ENCODE measurements at regions not wholly inside any gene's neighbourhood (a gene's known extent, or its start where the extent isn't known, plus 50 kb on each side); places are given as distances from the start of the nearest gene placed in this dataset.
"Not testable (repeated sequence)": the region's sequence is repeated elsewhere in the genome, so short reads cannot be mapped to it uniquely, and the experiment has no call there.

DNA sequence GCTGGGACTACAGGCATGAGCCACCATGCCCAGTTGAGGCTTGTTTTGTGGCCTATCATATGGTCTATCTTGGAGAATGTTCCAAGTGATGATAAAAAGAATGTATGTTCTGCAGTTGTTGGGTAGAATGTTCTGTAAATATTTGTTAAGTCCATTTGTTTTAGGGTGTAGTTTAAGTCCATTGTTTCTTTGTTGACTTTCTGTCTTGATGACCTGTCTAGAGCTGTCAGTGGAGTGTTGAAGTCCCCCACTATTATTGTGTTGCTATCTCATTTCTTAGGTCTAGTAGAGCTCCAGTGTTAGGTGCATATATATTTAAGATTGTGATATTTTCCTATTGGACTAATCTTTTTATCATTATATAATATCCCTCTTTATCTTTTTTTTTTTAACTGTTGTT, 284.3 kb upstream of the EXOC2 start:
- DNase-seq: not testable (repeated sequence)

DNA sequence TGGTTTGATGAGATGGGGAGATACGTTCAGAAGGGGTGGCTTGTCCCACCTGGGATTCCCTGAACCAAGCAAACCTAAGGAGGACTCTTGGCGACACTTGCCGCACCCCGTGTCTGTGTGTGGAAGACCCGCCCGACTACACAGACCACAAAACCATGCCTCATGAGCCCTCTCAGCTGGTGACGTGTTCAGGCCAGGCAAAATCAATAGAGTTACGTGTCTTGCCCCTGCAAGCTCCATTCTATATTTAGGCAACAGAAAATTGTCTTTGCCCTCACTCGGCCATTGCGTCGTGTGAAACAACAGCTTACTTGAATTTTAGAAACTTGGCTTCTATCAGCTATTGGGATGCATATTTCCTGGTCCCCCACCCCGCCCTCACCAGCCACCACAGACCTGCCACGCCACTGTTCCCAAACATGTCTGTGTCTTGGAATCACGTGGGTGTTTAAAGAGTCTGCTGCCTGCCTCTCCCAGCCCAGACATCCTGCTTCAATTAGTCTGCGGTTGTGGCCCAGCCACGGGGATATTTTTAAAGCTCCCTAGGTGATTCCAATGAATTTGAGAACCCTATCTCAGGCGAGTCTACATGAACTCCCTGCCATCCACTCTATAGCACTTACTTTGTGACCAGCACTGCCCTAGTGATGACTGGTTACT, 279.2 kb upstream of the EXOC2 start:
- DNase-seq: no peak

DNA sequence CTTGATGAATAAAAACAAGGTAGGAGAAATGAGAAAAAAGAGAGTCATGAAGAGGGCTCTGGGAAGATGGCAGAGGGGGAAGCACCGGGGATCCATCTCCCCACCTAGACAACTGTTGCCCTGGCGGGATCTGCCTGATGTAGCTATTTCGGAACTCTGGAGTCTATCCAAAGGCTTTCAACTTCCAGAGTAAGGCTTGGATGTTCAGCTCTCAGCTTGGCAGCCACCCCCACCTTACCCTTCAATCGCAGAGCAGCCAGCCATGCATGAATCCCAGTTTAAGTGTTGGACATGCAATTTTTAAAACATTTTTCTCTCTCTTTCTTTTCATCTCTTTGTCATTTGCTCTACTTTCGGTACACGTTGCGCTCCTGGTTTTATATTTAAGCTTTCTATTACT, 275.9 kb upstream of the EXOC2 start:
- DNase-seq: no peak

DNA sequence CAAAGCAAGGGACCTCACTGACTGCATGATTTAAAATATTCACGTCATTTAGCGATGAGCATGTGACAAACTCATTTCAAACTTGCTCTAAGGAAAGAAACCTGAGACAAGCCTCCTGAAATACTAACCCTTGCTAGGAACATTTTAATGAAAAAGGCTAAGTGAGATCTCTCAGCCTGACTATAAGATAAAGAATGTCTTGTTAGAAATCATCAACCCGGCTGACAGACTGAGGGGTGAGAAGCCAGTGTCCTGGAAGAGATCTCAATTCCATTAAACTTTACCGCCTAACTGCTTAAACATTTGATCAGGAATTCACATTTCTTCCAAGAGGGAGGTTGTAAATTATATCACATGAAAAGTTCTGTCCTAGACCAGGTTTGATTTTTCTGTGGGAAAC, 274.8 kb upstream of the EXOC2 start:
- DNase-seq: no peak

DNA sequence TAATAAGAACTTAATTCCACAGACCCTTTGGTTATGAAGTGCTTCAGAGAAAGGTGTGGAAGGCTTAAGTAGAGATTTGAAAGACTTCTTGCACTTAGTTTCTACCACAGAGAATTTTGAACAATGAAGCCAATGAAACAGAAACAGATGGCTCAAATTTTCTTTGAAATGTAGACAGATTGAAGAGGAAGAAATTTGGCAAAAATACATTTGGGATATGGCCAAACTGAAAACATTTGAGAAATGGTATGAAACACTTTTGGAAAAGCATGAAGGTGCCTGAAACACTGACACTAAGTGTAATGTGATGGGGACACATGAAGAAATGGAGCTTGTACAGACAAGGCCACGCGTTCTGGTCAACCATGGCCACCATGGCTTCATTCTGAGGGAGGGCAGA, 272.4 kb upstream of the EXOC2 start:
- DNase-seq: no peak

DNA sequence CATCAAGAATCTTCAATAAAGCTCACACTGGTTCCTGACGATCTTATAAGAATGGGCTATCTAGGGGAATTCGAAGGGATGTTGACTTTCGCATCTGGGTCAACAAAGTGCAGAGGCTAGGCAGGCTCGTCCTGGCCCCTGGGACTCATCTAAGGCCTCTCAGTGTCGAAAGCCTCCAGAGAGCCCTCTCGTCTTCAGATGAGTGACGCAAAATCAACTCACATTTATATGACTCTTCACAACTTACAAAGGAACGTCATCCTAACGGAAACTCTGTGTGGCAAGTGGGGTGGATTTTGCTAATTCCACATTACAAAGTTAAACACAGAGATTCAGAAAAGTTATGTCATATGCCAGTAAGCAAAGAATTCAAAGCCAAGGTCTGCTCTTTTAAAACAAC, 270.5 kb upstream of the EXOC2 start:
- no peak for DNase-seq

DNA sequence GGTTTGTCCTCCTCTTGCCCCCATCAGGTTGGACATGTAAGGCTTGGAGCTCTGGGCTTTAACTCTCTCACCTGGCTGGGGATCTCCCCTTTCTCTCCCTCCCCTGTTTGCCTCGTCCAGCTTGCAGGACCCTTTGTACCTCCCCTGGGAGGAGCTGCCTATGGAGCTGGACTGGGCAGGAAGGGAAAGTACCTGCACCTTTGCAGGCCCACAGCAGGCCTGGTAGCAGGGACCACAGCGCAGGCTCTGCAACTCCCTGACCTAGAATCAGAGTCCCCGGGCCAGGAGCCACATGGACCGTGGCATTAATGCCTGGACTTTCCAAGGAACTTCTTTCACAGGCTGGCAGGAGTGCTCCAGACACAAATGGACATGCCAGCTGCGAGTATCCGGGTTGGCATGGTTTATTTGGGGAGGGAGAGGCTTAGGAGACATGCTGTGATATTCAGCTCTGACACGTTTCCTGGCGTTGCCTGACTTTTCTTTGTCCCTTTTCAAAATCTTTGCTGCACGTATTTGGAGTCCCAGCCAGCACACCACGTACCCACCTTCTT, 268.5 kb upstream of the EXOC2 start:
- no peak for DNase-seq

DNA sequence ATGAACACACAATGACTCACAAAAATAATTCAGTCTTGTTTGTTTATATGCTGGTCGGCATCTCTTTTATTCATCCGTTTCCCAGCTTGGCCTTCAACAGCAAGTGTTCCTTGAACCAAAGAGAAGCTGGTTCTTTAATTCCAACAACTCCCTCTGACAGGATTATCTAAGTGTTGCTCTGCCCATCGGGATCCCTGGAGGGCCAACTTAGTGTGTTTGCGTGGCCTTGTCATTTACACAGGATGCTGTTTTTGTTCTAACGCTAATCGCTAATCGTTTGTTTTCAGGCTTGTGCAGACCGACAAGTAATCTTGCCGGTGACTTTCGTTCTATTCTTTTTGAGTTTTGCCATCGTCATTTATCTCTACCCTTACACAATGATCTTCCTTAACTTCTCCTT, 267.4 kb upstream of the EXOC2 start:
- DNase-seq: no peak

DNA sequence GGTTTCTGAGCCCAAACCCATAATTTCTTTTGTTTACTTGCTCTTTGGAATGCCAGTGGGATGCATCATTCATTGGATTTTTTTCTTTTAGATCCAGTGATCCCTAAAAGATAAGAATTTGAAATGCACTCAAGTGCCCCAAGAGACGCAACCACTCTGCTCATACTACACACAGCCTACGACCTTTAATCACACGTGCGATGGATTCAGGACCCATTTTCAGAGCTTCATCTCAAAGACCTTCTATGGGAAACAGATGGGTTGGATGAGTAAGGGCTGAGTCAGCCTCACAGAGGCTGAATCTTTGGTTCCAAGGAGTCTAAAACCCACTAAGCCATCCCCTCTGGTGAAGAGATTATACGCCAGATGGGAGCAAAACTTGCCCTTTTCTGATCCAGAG, 265.5 kb upstream of the EXOC2 start:
- DNase-seq: no peak

DNA sequence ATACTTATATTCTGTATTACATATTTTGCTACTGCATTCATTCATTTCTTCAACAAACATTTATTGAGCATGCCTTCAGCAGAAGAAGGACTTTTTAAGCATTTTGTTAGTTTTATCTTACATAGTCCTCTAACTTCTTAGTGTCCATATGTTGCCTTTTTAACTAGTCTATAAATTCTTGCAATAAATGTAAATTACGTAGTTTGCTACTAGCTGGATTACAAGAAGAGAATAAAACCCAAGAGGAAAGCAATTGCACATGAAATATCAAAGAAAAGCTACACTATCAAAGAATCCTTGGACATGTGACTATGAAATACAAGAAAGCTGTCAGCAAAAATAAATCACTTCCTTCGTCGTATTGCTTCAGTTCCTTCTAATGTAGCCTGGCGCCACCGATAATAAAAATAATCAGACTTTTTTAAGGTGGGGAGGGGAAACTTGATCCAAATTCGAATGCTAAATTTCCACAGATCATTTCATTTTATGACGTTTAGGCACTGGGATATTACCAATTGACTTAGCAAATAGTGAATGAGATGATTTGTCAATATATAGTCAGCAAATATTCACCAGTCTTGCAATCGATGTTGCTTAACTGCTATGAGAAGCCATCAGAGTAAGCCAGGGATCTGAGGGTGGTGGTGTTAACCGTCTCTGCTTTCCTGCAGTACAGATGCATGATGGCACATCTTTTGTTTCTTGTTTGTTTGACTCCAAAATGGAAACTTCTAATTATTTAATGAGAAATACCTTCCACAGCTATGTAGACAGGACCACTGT, 258.7 kb upstream of the EXOC2 start:
- DNase-seq: no peak

DNA sequence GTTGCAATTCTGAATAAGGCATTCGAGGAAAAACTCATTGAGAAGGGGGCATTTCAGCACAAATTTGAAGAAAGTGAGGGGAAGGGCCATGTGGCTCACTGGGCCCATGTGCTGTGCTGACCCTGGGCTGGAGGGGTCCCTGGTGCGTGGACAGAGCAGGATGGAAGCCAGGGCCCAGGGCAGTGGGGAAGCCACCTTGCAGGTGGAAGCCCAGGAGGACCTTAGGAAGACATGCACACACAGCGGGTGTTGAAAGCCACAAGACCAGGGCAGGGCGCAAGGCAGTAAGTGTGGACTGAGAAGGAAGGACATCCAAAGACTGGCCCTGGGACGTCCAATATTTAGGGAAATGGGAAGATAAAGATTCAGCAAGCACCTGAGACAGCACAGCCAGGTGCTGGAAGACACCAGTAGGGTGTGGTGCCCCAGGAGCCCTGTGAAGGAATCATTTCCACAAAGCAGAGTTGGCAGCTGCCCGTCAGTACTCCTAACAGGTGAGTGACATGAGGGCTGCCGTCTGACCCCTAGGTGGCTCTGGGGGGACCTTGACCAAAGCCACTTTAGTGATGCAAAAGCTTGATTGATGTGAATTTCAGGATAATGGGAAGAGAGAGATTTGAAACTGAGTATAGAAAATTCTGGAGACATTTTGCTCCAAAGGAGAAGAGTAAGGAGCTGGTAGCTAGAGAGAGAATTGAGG, 254.4 kb upstream of the EXOC2 start:
- DNase-seq: no peak

DNA sequence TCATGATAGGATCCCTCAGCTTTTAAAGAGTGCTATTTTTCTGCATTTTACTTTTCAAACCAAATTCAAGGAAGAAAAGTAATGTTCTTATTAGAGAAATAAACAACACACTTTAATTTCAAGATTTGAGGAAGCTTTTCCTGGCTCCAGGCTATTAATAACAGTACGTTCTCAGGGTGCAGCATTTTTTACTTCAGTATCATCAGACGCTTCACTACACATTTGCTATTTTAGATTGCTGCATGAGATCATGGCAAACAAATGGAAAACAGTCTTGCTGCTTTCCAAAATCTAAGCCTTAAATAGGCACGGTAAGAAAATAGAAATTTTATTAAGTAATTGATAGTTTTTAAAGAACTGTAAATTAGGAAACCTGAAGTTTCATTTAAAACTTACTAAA, 253.6 kb upstream of the EXOC2 start:
- no peak for DNase-seq

DNA sequence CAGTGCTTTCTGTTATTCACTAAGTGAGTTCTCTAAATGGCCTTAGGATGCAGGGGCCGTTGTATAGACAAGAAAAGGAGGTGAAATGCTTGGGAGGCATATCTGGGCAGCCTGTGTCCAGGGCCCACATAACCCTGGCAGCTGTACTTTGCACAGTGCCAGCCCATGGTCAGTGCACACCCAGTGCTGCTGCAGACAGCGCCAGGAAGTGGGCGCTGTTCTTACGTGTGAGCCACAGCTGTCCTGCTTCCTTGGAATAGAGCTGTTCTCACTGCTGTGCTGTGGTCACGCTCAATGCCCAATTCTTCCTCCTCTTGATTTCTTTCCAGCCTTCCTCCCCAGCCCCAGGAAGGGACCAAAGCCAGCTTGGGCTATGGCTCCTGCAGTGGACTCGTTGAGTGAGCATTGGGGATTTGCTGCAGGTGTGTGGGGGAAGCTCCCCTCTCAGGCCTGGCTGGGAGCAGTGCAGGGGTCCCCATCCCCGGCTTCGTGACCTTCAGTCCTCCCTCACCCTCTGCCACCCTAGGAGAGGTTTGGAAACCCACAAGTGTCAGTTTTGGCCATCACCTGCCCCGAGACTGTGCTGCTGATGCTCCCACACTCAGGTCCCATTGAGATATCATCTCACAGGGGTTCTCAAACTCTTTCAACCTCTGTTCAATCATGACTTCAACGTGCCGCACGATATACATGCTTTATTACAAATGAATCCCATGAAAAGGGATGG, 246.8 kb upstream of the EXOC2 start:
- DNase-seq: no peak

DNA sequence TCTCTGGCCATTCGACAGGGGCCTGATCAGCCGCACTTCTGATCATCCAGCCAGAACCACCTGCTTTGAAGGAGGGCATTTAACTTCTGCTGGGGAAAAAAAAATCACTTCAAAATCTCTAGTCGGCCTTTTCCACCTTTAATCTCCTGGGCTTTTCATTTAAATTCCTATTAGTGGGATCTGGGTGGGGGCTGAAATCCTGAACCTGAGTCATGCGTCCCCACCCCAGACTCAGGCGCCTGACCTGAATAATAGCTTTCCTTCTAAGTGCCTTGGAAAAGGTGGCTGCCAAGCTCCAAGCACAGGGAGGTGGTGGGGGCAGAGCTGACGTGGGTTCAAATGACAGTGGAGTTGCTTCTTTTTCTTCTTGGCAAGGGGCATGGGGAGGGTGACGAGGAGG, 246.0 kb upstream of the EXOC2 start:
- no peak for DNase-seq

DNA sequence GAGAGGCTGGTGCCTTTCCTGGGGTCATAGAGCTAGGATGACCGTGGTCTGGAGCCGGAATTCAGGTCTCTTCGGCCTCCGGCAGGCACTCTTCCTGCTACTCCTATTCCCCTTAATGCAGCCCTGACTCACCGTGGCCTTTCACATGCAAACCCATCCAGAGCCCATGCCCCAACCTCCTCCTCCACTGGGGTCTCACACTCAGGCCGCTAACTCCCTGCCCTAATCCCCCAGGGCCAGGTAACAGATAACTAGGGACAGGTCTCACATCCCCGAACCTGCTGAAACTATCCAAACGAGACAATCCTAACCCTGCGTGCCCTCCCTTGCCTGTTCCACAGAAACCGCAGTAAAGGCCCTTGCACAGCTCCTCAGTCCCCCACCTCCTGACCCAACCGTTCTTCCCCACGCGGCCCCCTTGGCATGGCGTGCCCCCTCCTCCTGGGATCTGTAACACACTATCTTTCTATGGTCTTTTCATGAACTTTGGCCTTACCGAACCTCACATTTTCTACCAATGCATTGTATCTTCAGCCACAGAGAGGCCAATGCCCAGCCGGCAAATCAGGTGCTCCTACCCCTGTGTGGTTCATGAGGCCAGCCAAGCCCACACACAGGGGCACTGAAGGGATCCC, 245.4 kb upstream of the EXOC2 start:
- no peak for DNase-seq

DNA sequence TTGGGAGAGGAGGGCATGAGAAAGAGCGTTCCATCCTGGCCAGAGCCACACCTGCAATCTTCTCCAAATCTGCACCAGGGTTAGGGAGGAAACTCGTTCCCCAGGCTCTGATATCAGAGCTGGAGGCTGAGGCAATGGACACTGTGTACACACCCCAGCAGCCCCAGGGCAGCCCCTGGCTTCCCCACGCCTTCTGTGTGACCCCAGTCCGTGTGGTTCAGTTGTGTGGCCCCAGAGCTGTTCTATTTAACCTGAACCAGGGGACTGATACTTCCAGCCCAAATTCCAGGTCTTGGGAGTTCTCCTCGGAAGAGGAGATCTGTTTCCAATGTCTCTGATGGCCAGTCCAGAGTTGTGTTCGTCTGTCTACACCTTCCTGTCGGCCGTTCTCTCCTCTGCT, 242.6 kb upstream of the EXOC2 start:
- no peak for DNase-seq

DNA sequence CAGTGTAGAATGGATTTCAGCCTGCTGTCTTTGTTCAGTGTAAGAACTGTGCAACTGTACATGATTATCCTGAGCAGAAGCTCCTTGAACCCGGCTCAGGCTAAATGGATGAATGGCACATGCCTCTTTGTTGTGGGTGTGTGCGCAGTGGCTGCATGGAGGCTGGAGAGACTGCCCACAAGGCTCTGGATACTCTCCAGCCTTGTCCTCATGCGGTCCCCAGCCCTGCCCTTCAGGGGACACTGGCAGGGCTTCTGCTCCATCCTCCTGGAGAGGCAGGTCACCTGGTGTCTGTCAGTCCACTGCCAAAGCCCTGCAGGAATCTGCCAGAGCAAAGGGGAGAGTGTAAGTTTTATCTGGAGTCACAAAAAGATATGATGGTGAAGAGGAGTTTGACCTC, 241.7 kb upstream of the EXOC2 start:
- no peak for DNase-seq

DNA sequence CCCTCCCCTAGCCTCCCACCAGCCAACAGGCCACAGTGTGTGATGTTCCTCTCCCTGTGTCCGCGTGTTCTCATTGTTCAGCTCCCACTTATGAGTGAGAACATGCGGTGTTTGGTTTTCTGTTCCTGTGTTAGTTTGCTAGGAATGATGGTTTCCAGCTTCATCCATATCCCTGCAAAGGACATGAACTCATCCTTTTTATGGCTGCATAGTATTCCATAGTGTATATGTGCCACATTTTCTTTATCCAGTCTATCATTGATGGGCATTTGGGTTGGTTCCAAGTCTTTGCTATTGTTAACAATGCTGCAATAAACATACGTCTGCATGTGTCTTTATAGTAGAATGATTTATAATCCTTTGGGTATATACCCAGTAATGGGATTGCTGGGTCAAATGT, 239.0 kb upstream of the EXOC2 start:
- DNase-seq: not testable (repeated sequence)

DNA sequence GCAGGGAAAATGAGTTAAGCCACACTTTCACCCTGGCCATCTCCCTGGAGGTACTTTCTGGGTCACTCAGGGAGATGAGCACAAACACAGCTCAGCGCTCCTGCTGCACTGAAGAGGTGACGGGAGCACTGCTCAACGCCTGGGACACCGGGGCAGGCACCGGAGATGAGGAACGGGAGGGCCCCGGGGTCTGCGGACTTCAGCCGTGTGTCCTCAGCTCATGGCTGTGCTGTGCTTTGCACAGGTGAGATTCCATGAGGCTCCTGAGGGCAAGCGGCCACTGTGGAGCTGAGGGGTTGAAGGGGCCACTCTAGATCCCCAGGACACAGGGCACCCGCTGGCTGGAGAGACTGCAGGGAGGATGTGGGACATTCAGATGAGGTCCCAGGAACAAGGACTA, 234.2 kb upstream of the EXOC2 start:
- DNase-seq: no peak

DNA sequence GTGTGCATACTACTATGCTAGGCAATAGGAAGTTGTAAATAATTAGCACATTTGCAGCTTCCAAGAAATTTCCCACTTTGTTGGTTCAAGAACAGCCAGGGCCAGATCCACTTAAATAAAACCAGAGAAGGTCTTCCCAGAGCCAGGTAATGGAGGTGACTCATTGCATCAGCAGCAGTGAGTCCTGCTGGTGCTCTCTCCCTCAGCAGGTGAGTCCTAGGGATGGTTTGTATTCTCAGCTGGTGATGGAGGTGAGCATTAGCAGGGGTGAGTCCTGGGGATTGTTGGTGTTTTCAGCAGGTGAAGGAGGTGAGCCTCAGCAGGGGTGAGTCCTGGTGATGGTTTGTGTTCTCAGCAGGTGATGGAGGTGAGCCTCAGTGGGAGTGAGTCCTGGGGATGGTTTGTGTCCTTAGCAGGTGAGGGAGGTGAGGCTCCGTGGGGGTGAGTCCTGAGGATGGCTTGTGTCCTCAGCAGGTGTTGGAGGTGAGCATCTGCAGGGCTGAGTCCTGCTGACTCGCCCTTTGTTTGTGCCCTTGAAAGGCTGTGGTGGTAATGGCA, 232.8 kb upstream of the EXOC2 start:
- DNase-seq: no peak

DNA sequence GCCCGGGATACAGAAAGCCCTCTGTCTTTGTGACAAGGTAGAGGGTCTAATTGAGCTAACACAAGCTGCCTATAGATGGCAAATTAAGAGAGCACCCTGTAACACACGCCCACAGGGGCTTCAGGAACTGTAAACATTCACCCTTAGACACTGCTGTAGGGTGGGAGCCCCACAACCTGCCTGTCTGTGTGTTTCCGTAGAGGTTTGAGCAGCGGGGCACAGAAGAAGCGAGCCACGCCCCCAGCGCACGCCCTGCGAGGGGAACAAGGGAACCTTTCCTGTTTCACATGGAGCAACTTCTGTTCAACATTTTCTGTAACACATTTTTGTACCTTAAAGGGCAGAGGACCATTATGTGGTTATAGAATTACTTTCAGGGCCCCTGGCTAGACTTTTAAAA, 231.7 kb upstream of the EXOC2 start:
- no peak for DNase-seq

DNA sequence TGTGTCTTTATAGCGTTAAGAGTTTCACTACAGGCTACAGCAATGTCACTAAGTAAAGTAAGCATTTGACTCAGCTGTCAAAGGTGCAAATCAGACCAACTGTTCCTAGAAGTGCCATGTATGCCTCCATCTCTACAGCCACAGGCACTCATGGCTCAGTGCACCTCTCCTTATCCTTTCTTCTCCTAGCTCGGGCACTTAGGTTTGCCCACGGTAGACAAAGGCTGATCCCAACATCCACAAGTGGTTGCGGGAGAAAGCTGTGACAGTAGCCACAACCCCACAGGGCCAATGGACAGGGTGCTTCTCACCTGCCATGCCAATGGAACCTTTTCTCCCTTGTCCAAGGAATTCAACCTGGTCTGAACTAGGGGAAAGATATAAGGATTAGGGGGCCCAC, 228.5 kb upstream of the EXOC2 start:
- no peak for DNase-seq

Data from NCI-H2081 treated with DMSO at 0.1 percent for 48 hours (cell line).